Activated naive CD4-positive, alpha-beta T cell treated with anti-CD3 and anti-CD28 coated beads for 36 hours (primary cell): ENCODE measurements at regions not wholly inside any gene's neighbourhood (a gene's known extent, or its start where the extent isn't known, plus 50 kb on each side); places are given as distances from the start of the nearest gene placed in this dataset.

Experiments used
- CTCF ChIA-PET: fragments of 350-600 bp; sonication (Branson Sonifier 250); formaldehyde crosslinking; loops from one replicate; lab custom pipeline; 2021; ENCODE audit warnings: antibody characterized with exemption; lab: Charles Lee
- DNase-seq: peaks from one replicate; pipeline ENCODE4 v3.0.0-alpha.2; 2020
- H3K27ac Mint-ChIP-seq: one replicate; pipeline ENCODE4 v1.8.0; 2021; ENCODE audit warnings: mild to moderate bottlenecking, mixed read lengths
- H3K27me3 Mint-ChIP-seq: one replicate; pipeline ENCODE4 v1.8.0; 2021; ENCODE audit warnings: low read depth, mixed read lengths
- H3K36me3 Mint-ChIP-seq: one replicate; pipeline ENCODE4 v1.8.0; 2021; ENCODE audit warnings: low read depth, mixed read lengths
- H3K4me1 Mint-ChIP-seq: one replicate; pipeline ENCODE4 v1.8.0; 2021; ENCODE audit warnings: low read depth, mixed read lengths
- H3K4me3 Mint-ChIP-seq: one replicate; pipeline ENCODE4 v1.8.0; 2021; ENCODE audit warnings: mild to moderate bottlenecking, moderate library complexity, mixed read lengths
- H3K9me3 Mint-ChIP-seq: one replicate; pipeline ENCODE4 v1.8.0; 2021; ENCODE audit warnings: mixed read lengths
- intact Hi-C: fragments of 100-400 bp; cut with micrococcal nuclease; formaldehyde crosslinking; loops from one replicate; pipeline ENCODE4 v1.15.1; 2023

GRCh38 chr10:47137311-47137851 is 162.6 kb upstream of the GDF10 start:
- CTCF ChIA-PET, result no interaction called here
- H3K36me3 Mint-ChIP-seq, result no peaks in the 10 kb centered on the region
- no peaks in the 10 kb centered on the region for H3K9me3 Mint-ChIP-seq
- no peak overlapping the region for H3K4me3 Mint-ChIP-seq
- no peak overlapping the region for H3K27ac Mint-ChIP-seq
- DNase-seq, result no peak
- H3K27me3 Mint-ChIP-seq, result no peaks in the 10 kb centered on the region
- intact Hi-C loops, result no loop called here
- peaks cover 7% of the 10 kb centered on the region for H3K4me1 Mint-ChIP-seq

- no peaks in the 10 kb centered on the region for H3K9me3 Mint-ChIP-seq
- DNase-seq, result no peak
- H3K27ac Mint-ChIP-seq, result no peak overlapping the region
- no peaks in the 10 kb centered on the region for H3K27me3 Mint-ChIP-seq
- H3K4me3 Mint-ChIP-seq, result no peak overlapping the region
- CTCF ChIA-PET, result interaction anchor here (1.1 kb wide), 1 partner anchor 172 kb away, joined by 3 read pairs; no protein-coding TSS in a partner anchor
- intact Hi-C loops, result no loop called here
- H3K4me1 Mint-ChIP-seq, result peaks cover 1% of the 10 kb centered on the region
- no peaks in the 10 kb centered on the region for H3K36me3 Mint-ChIP-seq
Observed at GRCh38 chr10:47139121-47139520, 160.9 kb upstream of the GDF10 start.

GRCh38 chr10:47140761-47141348 is 159.1 kb upstream of the GDF10 start:
- Mint-ChIP-seq H3K36me3 (no peaks in the 10 kb centered on the region), H3K27ac (no peak overlapping the region)
- CTCF ChIA-PET, result interaction anchor here (1.1 kb wide), 1 partner anchor 12 kb away, joined by 3 read pairs; no protein-coding TSS in a partner anchor

GRCh38 chr10:47141349-47141748 is 158.6 kb upstream of the GDF10 start:
- no peak for DNase-seq
- CTCF ChIA-PET, result interaction anchor here (1.1 kb wide), 1 partner anchor 12 kb away, joined by 3 read pairs; no protein-coding TSS in a partner anchor
- intact Hi-C loops, result no loop called here

More at GRCh38 chr10:47140761-47141348, 159.1 kb upstream of the GDF10 start:
- no peaks in the 10 kb centered on the region for H3K27me3 Mint-ChIP-seq
- intact Hi-C loops, result no loop called here
- DNase-seq, result no peak
- H3K4me3 Mint-ChIP-seq, result no peak overlapping the region
- no peaks in the 10 kb centered on the region for H3K9me3 Mint-ChIP-seq
- no peaks in the 10 kb centered on the region for H3K4me1 Mint-ChIP-seq

GRCh38 chr10:47143072-47143471 is 156.9 kb upstream of the GDF10 start:
- no peaks in the 10 kb centered on the region for H3K27me3 Mint-ChIP-seq
- CTCF ChIA-PET, result interaction anchor here (1.0 kb wide), 1 partner anchor 10 kb away, joined by 4 read pairs; no protein-coding TSS in a partner anchor

More at GRCh38 chr10:47141349-47141748, 158.6 kb upstream of the GDF10 start:
- Mint-ChIP-seq H3K27ac (no peak overlapping the region), H3K4me3 (no peak overlapping the region), H3K9me3 (no peaks in the 10 kb centered on the region), H3K36me3 (no peaks in the 10 kb centered on the region), H3K4me1 (no peaks in the 10 kb centered on the region), H3K27me3 (no peaks in the 10 kb centered on the region)

GRCh38 chr10:47143473-47143872 is 156.5 kb upstream of the GDF10 start:
- Mint-ChIP-seq H3K36me3 (no peaks in the 10 kb centered on the region), H3K9me3 (no peaks in the 10 kb centered on the region), H3K4me1 (no peaks in the 10 kb centered on the region), H3K27ac (no peak overlapping the region), H3K27me3 (no peaks in the 10 kb centered on the region), H3K4me3 (no peak overlapping the region)
- intact Hi-C loops, result no loop called here
- no peak for DNase-seq
- CTCF ChIA-PET, result interaction anchor here (1.0 kb wide), 1 partner anchor 9 kb away, joined by 4 read pairs; no protein-coding TSS in a partner anchor

More at GRCh38 chr10:47143072-47143471, 156.9 kb upstream of the GDF10 start:
- DNase-seq, result no peak
- Mint-ChIP-seq H3K4me3 (no peak overlapping the region), H3K36me3 (no peaks in the 10 kb centered on the region), H3K9me3 (no peaks in the 10 kb centered on the region), H3K27ac (no peak overlapping the region), H3K4me1 (no peaks in the 10 kb centered on the region)
- intact Hi-C loops, result no loop called here

GRCh38 chr10:47144525-47144924 is 155.5 kb upstream of the GDF10 start:
- no peak for DNase-seq
- Mint-ChIP-seq H3K4me1 (no peaks in the 10 kb centered on the region), H3K4me3 (no peak overlapping the region), H3K27me3 (no peaks in the 10 kb centered on the region), H3K9me3 (no peaks in the 10 kb centered on the region), H3K36me3 (no peaks in the 10 kb centered on the region), H3K27ac (no peak overlapping the region)
- CTCF ChIA-PET, result no interaction called here
- intact Hi-C loops, result no loop called here

- no peaks in the 10 kb centered on the region for H3K27me3 Mint-ChIP-seq
- intact Hi-C loops, result no loop called here
- CTCF ChIA-PET, result no interaction called here
- no peak overlapping the region for H3K4me3 Mint-ChIP-seq
- peak; percentile 36 for DNase-seq
- H3K27ac Mint-ChIP-seq, result no peak overlapping the region
- no peaks in the 10 kb centered on the region for H3K9me3 Mint-ChIP-seq
- no peaks in the 10 kb centered on the region for H3K4me1 Mint-ChIP-seq
- H3K36me3 Mint-ChIP-seq, result no peaks in the 10 kb centered on the region
Observed at GRCh38 chr10:47145290-47145934, 154.6 kb upstream of the GDF10 start.

GRCh38 chr10:47146572-47146971 is 153.4 kb upstream of the GDF10 start:
- H3K27ac Mint-ChIP-seq, result no peak overlapping the region
- no peaks in the 10 kb centered on the region for H3K27me3 Mint-ChIP-seq
- DNase-seq, result no peak
- intact Hi-C loops, result no loop called here
- no peaks in the 10 kb centered on the region for H3K36me3 Mint-ChIP-seq
- H3K9me3 Mint-ChIP-seq, result no peaks in the 10 kb centered on the region
- H3K4me3 Mint-ChIP-seq, result no peak overlapping the region
- CTCF ChIA-PET, result no interaction called here
- no peaks in the 10 kb centered on the region for H3K4me1 Mint-ChIP-seq

- Mint-ChIP-seq H3K4me3 (no peak overlapping the region), H3K27me3 (no peaks in the 10 kb centered on the region), H3K27ac (no peak overlapping the region), H3K9me3 (no peaks in the 10 kb centered on the region), H3K4me1 (no peaks in the 10 kb centered on the region), H3K36me3 (no peaks in the 10 kb centered on the region)
- intact Hi-C loops, result no loop called here
- CTCF ChIA-PET, result no interaction called here
- DNase-seq, result no peak
Observed at GRCh38 chr10:47147186-47147585, 152.8 kb upstream of the GDF10 start.

GRCh38 chr10:47150581-47150980 is 149.4 kb upstream of the GDF10 start:
- DNase-seq, result no peak
- H3K27me3 Mint-ChIP-seq, result no peaks in the 10 kb centered on the region
- peaks cover 10% of the 10 kb centered on the region for H3K4me1 Mint-ChIP-seq
- H3K36me3 Mint-ChIP-seq, result no peaks in the 10 kb centered on the region
- H3K9me3 Mint-ChIP-seq, result peaks cover 11% of the 10 kb centered on the region
- no peak overlapping the region for H3K27ac Mint-ChIP-seq
- CTCF ChIA-PET, result interaction anchor here (2.2 to 2.9 kb wide), 2 partner anchors 16 to 34 kb away, joined by 6 to 12 read pairs; no protein-coding TSS in a partner anchor
- intact Hi-C loops, result loop anchor here (5.0 kb wide), 1 partner anchor 103 kb away; no protein-coding TSS in a partner anchor
- no peak overlapping the region for H3K4me3 Mint-ChIP-seq

GRCh38 chr10:47151920-47152319 is 148.1 kb upstream of the GDF10 start:
- Mint-ChIP-seq H3K27me3 (no peaks in the 10 kb centered on the region), H3K27ac (no peak overlapping the region), H3K4me1 (peaks cover 10% of the 10 kb centered on the region), H3K4me3 (no peak overlapping the region), H3K36me3 (no peaks in the 10 kb centered on the region), H3K9me3 (peaks cover 20% of the 10 kb centered on the region)
- CTCF ChIA-PET, result interaction anchor here (1.5 to 2.9 kb wide), 5 partner anchors 8 to 128 kb away, joined by 3 to 12 read pairs (median 4); no protein-coding TSS in a partner anchor
- no peak for DNase-seq
- intact Hi-C loops, result loop anchor here (5.0 kb wide), 1 partner anchor 105 kb away; no protein-coding TSS in a partner anchor
